Activated CD4-positive, alpha-beta T cell treated with anti-CD3 and anti-CD28 coated beads, Interleukin-10, Interleukin-2, amounts not matched to agents 100 ng/mL and 50 ng/mL, durations not matched to agents 16 hours and 8 hours (primary cell): ENCODE measurements at regions not wholly inside any gene's neighbourhood (a gene's known extent, or its start where the extent isn't known, plus 50 kb on each side); places are given as distances from the start of the nearest gene placed in this dataset.
"Not testable (repeated sequence)": the region's sequence is repeated elsewhere in the genome, so short reads cannot be mapped to it uniquely, and the experiment has no call there.

Experiments
- DNase-seq: peaks from one replicate; pipeline ENCODE4 v3.0.0-alpha.2; 2020

GRCh38 chrX:97863261-97863660, 979.6 kb downstream of the RPA4 start:
- DNase-seq, result no peak

- no peak for DNase-seq
Measured at GRCh38 chrX:97867266-97867665, 983.6 kb downstream of the RPA4 start.

- DNase-seq, result no peak
Measured at GRCh38 chrX:97876697-97877407, 993.1 kb downstream of the RPA4 start.

- DNase-seq, result no peak
Measured at GRCh38 chrX:97882306-97882705, 998.6 kb downstream of the RPA4 start.

GRCh38 chrX:97895751-97896150, 1012.0 kb downstream of the RPA4 start:
- no peak for DNase-seq

GRCh38 chrX:97897998-97898397, 1014.3 kb downstream of the RPA4 start:
- no peak for DNase-seq

GRCh38 chrX:97898798-97899197, 1015.1 kb downstream of the RPA4 start:
- DNase-seq, result no peak

GRCh38 chrX:97907791-97908190, 1024.1 kb downstream of the RPA4 start:
- no peak for DNase-seq

- no peak for DNase-seq
Measured at GRCh38 chrX:97909245-97909644, 1025.5 kb downstream of the RPA4 start.

GRCh38 chrX:97915390-97915789, 1031.7 kb downstream of the RPA4 start:
- not testable (repeated sequence) for DNase-seq

- DNase-seq, result not testable (repeated sequence)
Measured at GRCh38 chrX:97921223-97921622, 1037.5 kb downstream of the RPA4 start.

- DNase-seq, result no peak
Measured at GRCh38 chrX:97931586-97931985, 1047.9 kb downstream of the RPA4 start.

- DNase-seq, result no peak
Measured at GRCh38 chrX:97936296-97936695, 1052.6 kb downstream of the RPA4 start.

- DNase-seq, result no peak
Measured at GRCh38 chrX:97938706-97939105, 1055.0 kb downstream of the RPA4 start.

GRCh38 chrX:97968376-97969163, 1084.9 kb downstream of the RPA4 start:
- no peak for DNase-seq

GRCh38 chrX:97984641-97985040, 1100.9 kb downstream of the RPA4 start:
- DNase-seq, result no peak

- DNase-seq, result no peak
Measured at GRCh38 chrX:97985096-97985495, 1101.4 kb downstream of the RPA4 start.

GRCh38 chrX:97987979-97988378, 1104.3 kb downstream of the RPA4 start:
- DNase-seq, result no peak

GRCh38 chrX:97995834-97996233, 1112.1 kb downstream of the RPA4 start:
- no peak for DNase-seq

- DNase-seq, result no peak
Measured at GRCh38 chrX:98028691-98029090, 1145.0 kb downstream of the RPA4 start.

GRCh38 chrX:98029861-98030260, 1146.2 kb downstream of the RPA4 start:
- DNase-seq, result no peak

- no peak for DNase-seq
Measured at GRCh38 chrX:98057176-98057575, 1173.5 kb downstream of the RPA4 start.

GRCh38 chrX:98065151-98065550, 1181.4 kb downstream of the RPA4 start:
- no peak for DNase-seq

GRCh38 chrX:98067611-98068010, 1183.9 kb downstream of the RPA4 start:
- DNase-seq, result no peak
